Astrocyte (in vitro differentiated cells and primary cell): ENCODE measurements at regions not wholly inside any gene's neighbourhood (a gene's known extent, or its start where the extent isn't known, plus 50 kb on each side); places are given as distances from the start of the nearest gene placed in this dataset.

Source experiments
- EZH2 ChIP-seq: IDR thresholded peaks from 2 replicates; pipeline ENCODE4 v1.6.1; 2012; ENCODE audit warnings: mild to moderate bottlenecking, low read length, inconsistent platforms; ENCODE audit not compliant: insufficient read depth
- TF ChIP-seq, protein P1 (sequence below): IDR thresholded peaks from 2 replicates; pipeline ENCODE4 v1.5.1; 2011; ENCODE audit warnings: low read depth, mild to moderate bottlenecking, inconsistent platforms, low read length, moderate library complexity; ENCODE audit not compliant: insufficient read depth

DNA sequence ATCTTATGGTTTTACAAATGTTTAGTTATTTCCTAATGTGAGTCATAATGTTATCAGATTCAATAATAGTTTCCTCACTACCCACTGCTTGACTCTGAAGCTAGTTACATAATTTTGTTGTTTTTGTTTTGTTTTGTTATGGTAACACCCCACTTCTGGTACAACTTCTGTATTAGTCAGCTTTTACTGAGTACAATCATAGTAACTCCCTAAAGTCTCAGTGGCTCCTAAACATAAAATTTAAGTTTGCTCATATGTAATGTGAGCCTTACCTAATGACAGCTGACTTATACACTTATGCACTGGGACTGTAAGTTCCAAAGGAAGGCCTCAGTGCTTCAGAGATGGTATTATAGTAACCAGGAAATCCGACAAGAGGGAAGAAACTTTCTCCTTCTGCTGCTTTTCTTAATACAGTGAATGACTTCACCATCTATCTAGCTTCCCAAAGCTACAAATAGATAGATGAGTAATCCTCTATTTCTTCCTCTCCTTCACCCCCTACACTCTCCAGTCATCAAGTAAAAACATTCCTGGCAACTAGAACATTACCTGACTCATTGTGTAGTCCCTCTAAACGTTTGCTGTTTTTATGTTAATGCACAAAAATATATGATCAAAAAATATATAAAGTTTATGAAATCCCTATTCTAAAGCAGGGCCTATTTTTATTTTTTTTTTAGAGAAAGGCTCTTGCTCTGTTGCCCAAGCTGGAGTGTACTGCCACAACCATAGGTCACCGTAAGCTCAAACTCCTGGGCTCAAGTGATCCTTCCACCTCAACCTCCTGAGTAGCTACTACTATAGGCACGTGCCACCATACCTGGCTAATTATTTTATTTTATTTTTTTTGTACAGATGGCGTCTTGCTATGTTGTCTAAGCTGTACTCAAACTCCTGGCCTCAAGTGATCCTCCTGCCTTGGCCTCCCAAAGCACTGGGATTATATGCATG lies 563.0 kb downstream of the SOX6 start:
- TF ChIP-seq, protein P1, sequence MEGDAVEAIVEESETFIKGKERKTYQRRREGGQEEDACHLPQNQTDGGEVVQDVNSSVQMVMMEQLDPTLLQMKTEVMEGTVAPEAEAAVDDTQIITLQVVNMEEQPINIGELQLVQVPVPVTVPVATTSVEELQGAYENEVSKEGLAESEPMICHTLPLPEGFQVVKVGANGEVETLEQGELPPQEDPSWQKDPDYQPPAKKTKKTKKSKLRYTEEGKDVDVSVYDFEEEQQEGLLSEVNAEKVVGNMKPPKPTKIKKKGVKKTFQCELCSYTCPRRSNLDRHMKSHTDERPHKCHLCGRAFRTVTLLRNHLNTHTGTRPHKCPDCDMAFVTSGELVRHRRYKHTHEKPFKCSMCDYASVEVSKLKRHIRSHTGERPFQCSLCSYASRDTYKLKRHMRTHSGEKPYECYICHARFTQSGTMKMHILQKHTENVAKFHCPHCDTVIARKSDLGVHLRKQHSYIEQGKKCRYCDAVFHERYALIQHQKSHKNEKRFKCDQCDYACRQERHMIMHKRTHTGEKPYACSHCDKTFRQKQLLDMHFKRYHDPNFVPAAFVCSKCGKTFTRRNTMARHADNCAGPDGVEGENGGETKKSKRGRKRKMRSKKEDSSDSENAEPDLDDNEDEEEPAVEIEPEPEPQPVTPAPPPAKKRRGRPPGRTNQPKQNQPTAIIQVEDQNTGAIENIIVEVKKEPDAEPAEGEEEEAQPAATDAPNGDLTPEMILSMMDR: no peak
- no peak for TF ChIP-seq EZH2
